Endothelial cell of umbilical vein (primary cell): ENCODE measurements at regions not wholly inside any gene's neighbourhood (a gene's known extent, or its start where the extent isn't known, plus 50 kb on each side); places are given as distances from the start of the nearest gene placed in this dataset.

Experiments used
- BruUV-seq: library from RNA; stranded (reverse); fragments of 400-500 nt; replicated peaks from 2 replicates; lab custom pipeline; 2021; lab: Mats Ljungman, UMichigan
- CTCF ChIA-PET: fragments of 300-600, 350-600 bp; sonication (Branson Sonifier 250); formaldehyde crosslinking; loops from one replicate; lab custom pipeline; 2021; ENCODE audit warnings: antibody characterized with exemption, inconsistent platforms; lab: Charles Lee
- POLR2A ChIA-PET: fragments of 300-600, 350-600 bp; sonication (Branson Sonifier 250); formaldehyde crosslinking; loops from one replicate; lab custom pipeline; 2021; ENCODE audit warnings: antibody characterized with exemption, inconsistent platforms; lab: Charles Lee
- DNase-seq: peaks from one replicate; pipeline ENCODE4 v3.0.0-alpha.2; 2011; ENCODE audit warnings: low read depth, low spot score
- FAIRE-seq: peaks from 2 replicates; lab custom pipeline; 2011; peaks lifted over from hg19 to GRCh38; lab: Jason Lieb, UNC
- H2AFZ ChIP-seq: 2 replicates; pipeline ENCODE4 v1.6.0; 2012; ENCODE audit warnings: low read depth, low read length, control low read depth, inconsistent platforms
- H3K27ac ChIP-seq: 2 replicates; pipeline ENCODE4 v1.5.1; 2011; ENCODE audit warnings: low read depth, mild to moderate bottlenecking, control low read depth, low read length, moderate library complexity; ENCODE audit not compliant: insufficient read depth
- H3K27me3 ChIP-seq, 2 experiments: 2 replicates each; pipeline versions ENCODE4 v1.6.0 to v1.6.1; 2011; ENCODE audit warnings: low read length in 2 of 2, mixed read lengths in 1 of 2; ENCODE audit not compliant: control insufficient read depth in 2 of 2, insufficient read depth in 2 of 2
- H3K36me3 ChIP-seq, 2 experiments: 2 replicates in 1 of 2; 3 replicates in 1 of 2; pipeline ENCODE4 v1.5.1; 2011; ENCODE audit warnings: low read length in 2 of 2, mild to moderate bottlenecking in 1 of 2, moderate library complexity in 1 of 2; ENCODE audit not compliant: control insufficient read depth in 2 of 2, insufficient read depth in 2 of 2; ENCODE audit errors: extremely low read depth in 1 of 2
- H3K4me1 ChIP-seq: 3 replicates; pipeline ENCODE4 v1.5.1; 2011; ENCODE audit warnings: mild to moderate bottlenecking, low read length; ENCODE audit not compliant: control insufficient read depth, insufficient read depth; ENCODE audit errors: extremely low read depth
- H3K4me2 ChIP-seq: 2 replicates; pipeline ENCODE4 v1.6.1; 2011; ENCODE audit warnings: low read length, control low read depth, mixed read lengths; ENCODE audit not compliant: insufficient read depth
- H3K4me3 ChIP-seq, 3 experiments: fragments of 200-600 bp in 1 of 3; sonication (generic), shearing (Covaris generic) in 1 of 3; replicated peaks in 1 of 3; 2 replicates each; pipeline ENCODE4 v1.5.1; 2011 to 2016; ENCODE audit warnings: control low read depth in 3 of 3, low read length in 3 of 3, mild to moderate bottlenecking in 2 of 3, inconsistent platforms in 1 of 3, low read depth in 1 of 3, moderate library complexity in 1 of 3; ENCODE audit not compliant: insufficient read depth in 1 of 3
- H3K79me2 ChIP-seq: 2 replicates; pipeline ENCODE4 v1.6.0; 2012; ENCODE audit warnings: low read length, inconsistent platforms; ENCODE audit not compliant: control insufficient read depth, insufficient read depth
- H3K9ac ChIP-seq: replicated peaks from 2 replicates; pipeline ENCODE3; 2011; ENCODE audit warnings: low read length, control low read depth; ENCODE audit not compliant: insufficient read depth; ENCODE audit errors: extremely low read depth
- H3K9me1 ChIP-seq: replicated peaks from 3 replicates; pipeline ENCODE4 v1.6.0; 2011; ENCODE audit warnings: mild to moderate bottlenecking, low read length; ENCODE audit not compliant: control insufficient read depth, insufficient read depth; ENCODE audit errors: extremely low read depth
- H3K9me3 ChIP-seq: replicated peaks from 2 replicates; pipeline ENCODE4 v1.5.1; 2012; ENCODE audit warnings: low read length, inconsistent platforms; ENCODE audit not compliant: control insufficient read depth, insufficient read depth
- H4K20me1 ChIP-seq: replicated peaks from 2 replicates; pipeline ENCODE3; 2011; ENCODE audit warnings: mild to moderate bottlenecking, low read length; ENCODE audit not compliant: control insufficient read depth, insufficient read depth; ENCODE audit errors: extremely low read depth
- CTCF ChIP-seq, 2 donors: IDR thresholded peaks; 1 replicate in 1 of 2; 2 replicates in 1 of 2; pipeline ENCODE4 v1.5.1; 2011; ENCODE audit warnings: low read length in 2 of 2, mild to moderate bottlenecking in 2 of 2, moderate library complexity in 2 of 2, control low read depth in 1 of 2, inconsistent platforms in 1 of 2, low read depth in 1 of 2; ENCODE audit not compliant: insufficient read depth in 1 of 2; ENCODE audit errors: extremely low read depth in 1 of 2
- EZH2 ChIP-seq: IDR thresholded peaks from 2 replicates; pipeline ENCODE4 v1.6.1; 2012; ENCODE audit warnings: borderline replicate concordance, low read depth, mild to moderate bottlenecking, moderate library complexity, low read length, inconsistent platforms; ENCODE audit not compliant: severe bottlenecking
- FOS ChIP-seq: IDR thresholded peaks from 2 replicates; pipeline ENCODE4 v1.6.1; 2011; ENCODE audit warnings: mild to moderate bottlenecking, low read length, moderate library complexity, borderline replicate concordance; ENCODE audit not compliant: insufficient read depth
- GATA2 ChIP-seq: IDR thresholded peaks from 2 replicates; pipeline ENCODE4 v1.7.0; 2011; ENCODE audit warnings: low read depth, mild to moderate bottlenecking, moderate library complexity, mixed read lengths, low read length; ENCODE audit not compliant: insufficient read length, insufficient read depth
- JUN ChIP-seq: IDR thresholded peaks from 2 replicates; pipeline ENCODE4 v1.6.1; 2011; ENCODE audit warnings: borderline replicate concordance, low read depth; ENCODE audit not compliant: insufficient read length, insufficient read depth
- MAX ChIP-seq: IDR thresholded peaks from 2 replicates; pipeline ENCODE4 v1.6.1; 2011; ENCODE audit not compliant: insufficient read depth, insufficient read length
- MYC ChIP-seq: IDR thresholded peaks from one replicate; pipeline ENCODE4 v1.6.1; 2011; ENCODE audit warnings: mild to moderate bottlenecking, low read depth, low read length
- POLR2A ChIP-seq: IDR thresholded peaks from 2 replicates; pipeline ENCODE4 v1.6.1; 2012; ENCODE audit warnings: low read depth, mild to moderate bottlenecking, control low read depth, low read length
- POLR2AphosphoS5 ChIP-seq: IDR thresholded peaks from 2 replicates; pipeline ENCODE4 v1.6.1; 2012; ENCODE audit warnings: low read depth, mild to moderate bottlenecking, control low read depth, low read length, moderate library complexity; ENCODE audit not compliant: insufficient read depth
- dilution Hi-C: fragments of 300-500 bp; cut with MboI; formaldehyde crosslinking; loops from one replicate; pipeline ENCODE4 v1.15.0; 2019; ENCODE audit warnings: low sequenced_read_pairs; ENCODE audit not compliant: extremely low pct_ligation_motif_present
- intact Hi-C: fragments of 100-400 bp; cut with micrococcal nuclease; formaldehyde crosslinking; loops from one replicate; pipeline ENCODE4 v1.10.0; 2022

GRCh38 chr20:16205507-16205906, 367.7 kb downstream of the KIF16B start:
- Histone ChIP-seq H3K9ac (no peak overlapping the region), H3K4me2 (no peak overlapping the region), H3K36me3 (no peaks in the 10 kb centered on the region), H3K4me1 (no peaks in the 10 kb centered on the region), H3K4me3 (no peak overlapping the region), H3K27ac (no peak overlapping the region), H2AFZ (no peak overlapping the region), H4K20me1 (no peaks in the 10 kb centered on the region), H3K27me3 (no peaks in the 10 kb centered on the region), H3K79me2 (no peaks in the 10 kb centered on the region), H3K9me1 (no peaks in the 10 kb centered on the region), H3K9me3 (peaks cover 6% of the 10 kb centered on the region)
- ChIA-PET POLR2A (no interaction called here), CTCF (no interaction called here)
- no peak for DNase-seq
- dilution Hi-C loops, result no loop called here
- intact Hi-C loops, result no loop called here
- BruUV-seq, result no TSS peak
- FAIRE-seq, result no peak
- TF ChIP-seq FOS (no peak), GATA2 (no peak), POLR2AphosphoS5 (no peak), MAX (no peak), JUN (no peak), MYC (no peak), CTCF (IDR thresholded peaks at IDR 0.05; ENCODE audit: extremely low read depth in 1 of 2, insufficient read depth in 1 of 2, low read depth in 1 of 2, low read length in 2 of 2) (no peak), EZH2 (no peak), POLR2A (no peak)
